ENCODE measurements at regions not wholly inside any gene's neighbourhood (a gene's known extent, or its start where the extent isn't known, plus 50 kb on each side); places are given as distances from the start of the nearest gene placed in this dataset.

- Histone ChIP-seq H3K9ac (ENCODE audit: low read length) (no peak overlapping the region), H3K9me2 (replicated peaks; ENCODE audit: insufficient read depth, low read length) (no peaks in the 10 kb centered on the region), H3K9me3 (ENCODE audit: insufficient read depth, low read length) (no peaks in the 10 kb centered on the region), H3K27me3 (ENCODE audit: low read length) (no peaks in the 10 kb centered on the region), H3K4me3 (ENCODE audit: insufficient read depth, low read length, poor library complexity, severe bottlenecking) (no peak overlapping the region), H3K4me2 (ENCODE audit: low read depth, low read length, poor library complexity, severe bottlenecking) (no peak overlapping the region), H3K27ac (ENCODE audit: low read depth, low read length) (no peak overlapping the region), H2AFZ (ENCODE audit: low read depth, low read length, severe bottlenecking) (no peak overlapping the region), H3F3A (ENCODE audit: insufficient read depth) (no peaks in the 10 kb centered on the region), H3K36me3 (ENCODE audit: low read length) (no peaks in the 10 kb centered on the region), H4K20me1 (ENCODE audit: low read depth, low read length) (no peaks in the 10 kb centered on the region), H3K79me2 (ENCODE audit: insufficient read depth, low read length) (no peaks in the 10 kb centered on the region)
- TF ChIP-seq EZH2phosphoT487 (conservative IDR thresholded peaks at IDR 0.05; ENCODE audit: low read length) (no peak), CTCF (IDR thresholded peaks at IDR 0.05; ENCODE audit: insufficient read depth, low read length, poor library complexity, severe bottlenecking) (no peak)
These were observed 249.8 kb upstream of the JARID2 start for GRCh38 chr6:14995966-14996602.

GRCh38 chr6:14996892-14997291, 249.0 kb upstream of the JARID2 start:
- H3K9ac ChIP-seq (ENCODE audit: low read length): no peak overlapping the region
- TF ChIP-seq EZH2phosphoT487 (conservative IDR thresholded peaks at IDR 0.05; ENCODE audit: low read length) (no peak), CTCF (IDR thresholded peaks at IDR 0.05; ENCODE audit: insufficient read depth, low read length, poor library complexity, severe bottlenecking) (no peak)
- no peaks in the 10 kb centered on the region for H4K20me1 ChIP-seq (ENCODE audit: low read depth, low read length)
- H3K79me2 ChIP-seq (ENCODE audit: insufficient read depth, low read length): no peaks in the 10 kb centered on the region
- H3K9me3 ChIP-seq (ENCODE audit: insufficient read depth, low read length): no peaks in the 10 kb centered on the region
- H2AFZ ChIP-seq (ENCODE audit: low read depth, low read length, severe bottlenecking): no peak overlapping the region
- no peaks in the 10 kb centered on the region for H3F3A ChIP-seq (ENCODE audit: insufficient read depth)
- H3K4me2 ChIP-seq (ENCODE audit: low read depth, low read length, poor library complexity, severe bottlenecking): no peak overlapping the region
- no peaks in the 10 kb centered on the region for H3K27me3 ChIP-seq (ENCODE audit: low read length)
- H3K9me2 ChIP-seq (replicated peaks; ENCODE audit: insufficient read depth, low read length): no peaks in the 10 kb centered on the region
- no peaks in the 10 kb centered on the region for H3K36me3 ChIP-seq (ENCODE audit: low read length)
- no peak overlapping the region for H3K27ac ChIP-seq (ENCODE audit: low read depth, low read length)
- H3K4me3 ChIP-seq (ENCODE audit: insufficient read depth, low read length, poor library complexity, severe bottlenecking): no peak overlapping the region

- no peak for TF ChIP-seq EZH2phosphoT487 (conservative IDR thresholded peaks at IDR 0.05; ENCODE audit: low read length)
- TF ChIP-seq CTCF (IDR thresholded peaks at IDR 0.05; ENCODE audit: insufficient read depth, low read length, poor library complexity, severe bottlenecking): no peak
- H2AFZ ChIP-seq (ENCODE audit: low read depth, low read length, severe bottlenecking): no peak overlapping the region
- H3K9ac ChIP-seq (ENCODE audit: low read length): no peak overlapping the region
- H3K27me3 ChIP-seq (ENCODE audit: low read length): no peaks in the 10 kb centered on the region
- no peak overlapping the region for H3K4me2 ChIP-seq (ENCODE audit: low read depth, low read length, poor library complexity, severe bottlenecking)
- H3K4me3 ChIP-seq (ENCODE audit: insufficient read depth, low read length, poor library complexity, severe bottlenecking): no peak overlapping the region
- no peaks in the 10 kb centered on the region for H3K36me3 ChIP-seq (ENCODE audit: low read length)
- no peaks in the 10 kb centered on the region for H4K20me1 ChIP-seq (ENCODE audit: low read depth, low read length)
- no peak overlapping the region for H3K27ac ChIP-seq (ENCODE audit: low read depth, low read length)
- no peaks in the 10 kb centered on the region for H3K9me3 ChIP-seq (ENCODE audit: insufficient read depth, low read length)
- H3K79me2 ChIP-seq (ENCODE audit: insufficient read depth, low read length): no peaks in the 10 kb centered on the region
- no peaks in the 10 kb centered on the region for H3K9me2 ChIP-seq (replicated peaks; ENCODE audit: insufficient read depth, low read length)
- no peaks in the 10 kb centered on the region for H3F3A ChIP-seq (ENCODE audit: insufficient read depth)
These were observed 248.4 kb upstream of the JARID2 start for GRCh38 chr6:14997507-14997906.
